ENCODE measurements at regions not wholly inside any gene's neighbourhood (a gene's known extent, or its start where the extent isn't known, plus 50 kb on each side); places are given as distances from the start of the nearest gene placed in this dataset.

GRCh38 chr10:128907155-128907941, 559.7 kb upstream of the MGMT start:
- H3K36me3 ChIP-seq, result no peaks in the 10 kb centered on the region
- no peaks in the 10 kb centered on the region for H3K27me3 ChIP-seq
- no peaks in the 10 kb centered on the region for H3K4me1 ChIP-seq
- DNase-seq, result no peak
- intact Hi-C loops (cut with DNase I), result no loop called here
- no peak overlapping the region for H3K27ac ChIP-seq
- no peak overlapping the region for H3K4me3 ChIP-seq
- WGBS, 2 donors, result 82% methylated on average over 20 of the region's 20 CpGs
- TF ChIP-seq POLR2A (IDR thresholded peaks at IDR 0.05) (no peak), EP300 (IDR thresholded peaks at IDR 0.05) (no peak), POLR2AphosphoS5 (IDR thresholded peaks at IDR 0.05) (no peak)
- TF ChIP-seq, protein P1, sequence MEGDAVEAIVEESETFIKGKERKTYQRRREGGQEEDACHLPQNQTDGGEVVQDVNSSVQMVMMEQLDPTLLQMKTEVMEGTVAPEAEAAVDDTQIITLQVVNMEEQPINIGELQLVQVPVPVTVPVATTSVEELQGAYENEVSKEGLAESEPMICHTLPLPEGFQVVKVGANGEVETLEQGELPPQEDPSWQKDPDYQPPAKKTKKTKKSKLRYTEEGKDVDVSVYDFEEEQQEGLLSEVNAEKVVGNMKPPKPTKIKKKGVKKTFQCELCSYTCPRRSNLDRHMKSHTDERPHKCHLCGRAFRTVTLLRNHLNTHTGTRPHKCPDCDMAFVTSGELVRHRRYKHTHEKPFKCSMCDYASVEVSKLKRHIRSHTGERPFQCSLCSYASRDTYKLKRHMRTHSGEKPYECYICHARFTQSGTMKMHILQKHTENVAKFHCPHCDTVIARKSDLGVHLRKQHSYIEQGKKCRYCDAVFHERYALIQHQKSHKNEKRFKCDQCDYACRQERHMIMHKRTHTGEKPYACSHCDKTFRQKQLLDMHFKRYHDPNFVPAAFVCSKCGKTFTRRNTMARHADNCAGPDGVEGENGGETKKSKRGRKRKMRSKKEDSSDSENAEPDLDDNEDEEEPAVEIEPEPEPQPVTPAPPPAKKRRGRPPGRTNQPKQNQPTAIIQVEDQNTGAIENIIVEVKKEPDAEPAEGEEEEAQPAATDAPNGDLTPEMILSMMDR (IDR thresholded peaks at IDR 0.05), result no peak
- H3K9me3 ChIP-seq, result no peaks in the 10 kb centered on the region

DNA sequence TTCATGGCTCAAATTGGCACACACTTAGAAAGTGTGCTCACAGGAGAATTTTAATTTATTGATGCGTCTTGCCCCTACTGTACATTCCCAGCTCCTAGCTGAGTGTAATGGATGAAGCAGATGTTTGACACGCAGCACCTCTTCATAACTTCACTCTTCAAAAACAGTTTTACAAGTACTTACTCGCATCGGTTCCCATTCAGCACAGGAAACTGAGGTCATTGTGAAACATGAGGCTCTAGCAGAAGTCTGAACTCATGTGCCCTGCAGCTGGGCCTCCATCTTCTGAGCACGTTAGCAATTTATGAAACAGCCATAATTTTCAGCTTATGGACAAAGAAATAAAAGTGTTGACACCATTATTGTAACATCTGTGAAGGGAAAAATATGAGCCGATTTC, 558.9 kb upstream of the MGMT start:
- TF ChIP-seq, protein P1 (IDR thresholded peaks at IDR 0.05), result no peak
- no peak for TF ChIP-seq EP300 (IDR thresholded peaks at IDR 0.05)
- TF ChIP-seq POLR2A (IDR thresholded peaks at IDR 0.05), result no peak
- TF ChIP-seq POLR2AphosphoS5 (IDR thresholded peaks at IDR 0.05), result no peak
- intact Hi-C loops (cut with DNase I), result no loop called here
- no peak for DNase-seq
- no peak overlapping the region for H3K4me3 ChIP-seq
- H3K9me3 ChIP-seq, result no peaks in the 10 kb centered on the region
- no peaks in the 10 kb centered on the region for H3K27me3 ChIP-seq
- no peak overlapping the region for H3K27ac ChIP-seq
- 45 to 73% methylated on average over 6 of the region's 6 CpGs for whole genome bisulfite sequencing, 2 donors
- no peaks in the 10 kb centered on the region for H3K36me3 ChIP-seq
- no peaks in the 10 kb centered on the region for H3K4me1 ChIP-seq

DNA sequence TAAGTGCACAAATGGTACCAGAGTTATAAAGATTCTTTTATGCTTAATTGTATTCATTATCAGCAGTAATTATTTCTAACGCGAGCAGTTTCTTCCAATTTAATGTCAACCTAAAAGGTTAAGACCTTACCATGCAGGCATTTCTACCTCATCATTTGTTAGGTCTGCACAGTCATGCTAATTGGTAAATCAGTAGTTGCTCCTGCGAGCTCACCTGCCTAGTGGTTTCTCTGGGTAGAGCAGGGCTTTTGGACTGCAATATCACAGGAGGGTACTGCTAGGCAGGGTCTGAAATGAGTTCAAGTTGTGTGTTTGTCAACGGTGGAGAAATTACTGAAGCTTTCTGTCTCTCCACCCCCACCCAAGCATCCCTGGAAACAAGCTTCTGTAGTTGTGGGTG, 558.5 kb upstream of the MGMT start:
- Histone ChIP-seq H3K27ac (no peak overlapping the region), H3K36me3 (no peaks in the 10 kb centered on the region), H3K4me3 (no peak overlapping the region), H3K9me3 (no peaks in the 10 kb centered on the region), H3K4me1 (no peaks in the 10 kb centered on the region), H3K27me3 (no peaks in the 10 kb centered on the region)
- TF ChIP-seq, protein P1 (IDR thresholded peaks at IDR 0.05), result no peak
- intact Hi-C loops (cut with DNase I), result no loop called here
- DNase-seq, result no peak
- 65 to 73% methylated on average over 4 of the region's 4 CpGs for WGBS, 2 donors

- intact Hi-C loops (cut with DNase I), result no loop called here
- 61 to 70% methylated on average over 6 of the region's 6 CpGs for WGBS, 2 donors
Measured at GRCh38 chr10:128912568-128913311, 554.3 kb upstream of the MGMT start.

More at GRCh38 chr10:128912568-128913311, 554.3 kb upstream of the MGMT start:
- DNase-seq, result no peak
- no peaks in the 10 kb centered on the region for H3K36me3 ChIP-seq
- TF ChIP-seq POLR2AphosphoS5 (IDR thresholded peaks at IDR 0.05) (no peak), POLR2A (IDR thresholded peaks at IDR 0.05) (no peak), EP300 (IDR thresholded peaks at IDR 0.05) (no peak)
- TF ChIP-seq, protein P1 (IDR thresholded peaks at IDR 0.05), result no peak
- no peak overlapping the region for H3K4me3 ChIP-seq
- H3K4me1 ChIP-seq, result peaks cover 0 to 7% (median 3%) of the 10 kb centered on the region in 4 donors
- H3K27me3 ChIP-seq, result no peaks in the 10 kb centered on the region
- H3K9me3 ChIP-seq, result no peaks in the 10 kb centered on the region
- H3K27ac ChIP-seq, result no peak overlapping the region

All from sigmoid colon (tissue), 6 donors.